PC-9 (cell line): ENCODE measurements at regions not wholly inside any gene's neighbourhood (a gene's known extent, or its start where the extent isn't known, plus 50 kb on each side); places are given as distances from the start of the nearest gene placed in this dataset.

ENCODE experiments used
- BruUV-seq: library from RNA; stranded (reverse); fragments of 400-500 nt; replicated peaks from 2 replicates; lab custom pipeline; 2021; lab: Mats Ljungman, UMichigan
- CTCF ChIA-PET: fragments of 300-600 bp; sonication (Branson Sonifier 250); formaldehyde crosslinking; loops from one replicate; lab custom pipeline; 2022; ENCODE audit warnings: antibody characterized with exemption; lab: Charles Lee
- POLR2A ChIA-PET: fragments of 300-600 bp; sonication (Branson Sonifier 250); formaldehyde crosslinking; loops from one replicate; lab custom pipeline; 2022; ENCODE audit warnings: antibody characterized with exemption; ENCODE audit not compliant: unreplicated experiment; lab: Charles Lee
- DNase-seq, 2 experiments: peaks; one replicate each; pipeline versions ENCODE4 v3.0.0 to v3.0.0-alpha.2; 2015 to 2022; ENCODE audit warnings: mixed read lengths in 1 of 2
- H2AFZ ChIP-seq: fragments of 200-600 bp; sonication (generic); 2 replicates; pipeline ENCODE4 v1.8.1; 2017; ENCODE audit warnings: antibody characterized with exemption
- H3F3A ChIP-seq: fragments of 200-600 bp; sonication (generic); 2 replicates; pipeline ENCODE4 v1.8.1; 2017; ENCODE audit warnings: antibody characterized with exemption, mild to moderate bottlenecking, low read depth; ENCODE audit not compliant: insufficient read depth
- H3K27ac ChIP-seq: fragments of 200-600 bp; sonication (generic); 2 replicates; pipeline ENCODE4 v1.6.1; 2016; ENCODE audit warnings: mixed run types
- H3K27me3 ChIP-seq: fragments of 200-600 bp; sonication (generic); 2 replicates; pipeline ENCODE4 v1.6.1; 2016; ENCODE audit warnings: low read depth, mixed run types; ENCODE audit not compliant: insufficient read depth
- H3K36me3 ChIP-seq: fragments of 200-600 bp; sonication (generic); 2 replicates; pipeline ENCODE4 v1.6.1; 2016; ENCODE audit warnings: low read depth, mixed run types
- H3K4me1 ChIP-seq: fragments of 200-600 bp; sonication (generic); replicated peaks from 2 replicates; pipeline ENCODE4 v1.6.1; 2016; ENCODE audit warnings: mixed run types; ENCODE audit not compliant: insufficient read depth
- H3K4me2 ChIP-seq: fragments of 200-600 bp; sonication (generic); 2 replicates; pipeline ENCODE4 v1.6.1; 2017; ENCODE audit warnings: mixed run types
- H3K4me3 ChIP-seq: fragments of 200-600 bp; sonication (generic); 2 replicates; pipeline ENCODE4 v1.6.1; 2016; ENCODE audit warnings: mixed run types
- H3K79me2 ChIP-seq: fragments of 200-600 bp; sonication (generic); 2 replicates; pipeline ENCODE4 v1.6.1; 2017; ENCODE audit warnings: low read depth, mixed run types
- H3K9me2 ChIP-seq: fragments of 200-600 bp; sonication (generic); 2 replicates; pipeline ENCODE4 v1.8.1; 2017; ENCODE audit warnings: mild to moderate bottlenecking; ENCODE audit not compliant: insufficient read depth
- H3K9me3 ChIP-seq: fragments of 200-600 bp; sonication (generic); 2 replicates; pipeline ENCODE4 v1.8.1; 2016; ENCODE audit warnings: low read depth; ENCODE audit not compliant: insufficient read depth
- H4K20me1 ChIP-seq: fragments of 200-600 bp; sonication (generic); 2 replicates; pipeline ENCODE4 v1.8.1; 2017; ENCODE audit not compliant: insufficient read depth
- CTCF ChIP-seq: fragments of 200-600 bp; sonication (generic); conservative IDR thresholded peaks from 2 replicates; pipeline ENCODE4 v1.6.1; 2017; ENCODE audit warnings: mixed run types, antibody characterized with exemption, mild to moderate bottlenecking, moderate library complexity
- EZH2 ChIP-seq: fragments of 200-600 bp; sonication (generic); IDR thresholded peaks from 2 replicates; pipeline ENCODE4 v1.8.0; 2017; ENCODE audit warnings: antibody characterized with exemption, low read depth
- intact Hi-C: fragments of 100-400 bp; cut with micrococcal nuclease; formaldehyde crosslinking; loops from one replicate; pipeline ENCODE4 v1.10.0; 2022; ENCODE audit not compliant: unreplicated experiment

GRCh38 chr14:43896044-43896443 lies 611.0 kb downstream of the FSCB start:
- TF ChIP-seq EZH2 (no peak), CTCF (no peak)
- ChIA-PET CTCF (no interaction called here), POLR2A (no interaction called here)
- no peak overlapping the region for H3K4me3 ChIP-seq
- no peaks in the 10 kb centered on the region for H3K36me3 ChIP-seq
- no peak for DNase-seq
- intact Hi-C loops: no loop called here
- no peaks in the 10 kb centered on the region for H4K20me1 ChIP-seq
- no peaks in the 10 kb centered on the region for H3K27me3 ChIP-seq
- no peak overlapping the region for H3K4me2 ChIP-seq
- H3K79me2 ChIP-seq: no peaks in the 10 kb centered on the region
- no peak overlapping the region for H3K27ac ChIP-seq
- no peak overlapping the region for H2AFZ ChIP-seq
- BruUV-seq: no TSS peak
- no peaks in the 10 kb centered on the region for H3F3A ChIP-seq
- peaks cover 4% of the 10 kb centered on the region for H3K4me1 ChIP-seq
- H3K9me2 ChIP-seq: no peaks in the 10 kb centered on the region; the same call in 1 of the 2 replicates
- H3K9me3 ChIP-seq: peaks cover 6% of the 10 kb centered on the region; the same call in 1 of the 2 replicates

GRCh38 chr14:43894534-43894933 lies 612.5 kb downstream of the FSCB start:
- BruUV-seq: no TSS peak
- DNase-seq: no peak
- Histone ChIP-seq H3K9me3 (peaks cover 6% of the 10 kb centered on the region; the same call in 1 of the 2 replicates), H2AFZ (no peak overlapping the region), H3F3A (no peaks in the 10 kb centered on the region), H3K79me2 (no peaks in the 10 kb centered on the region), H3K4me3 (no peak overlapping the region), H3K36me3 (no peaks in the 10 kb centered on the region), H3K4me2 (no peak overlapping the region), H3K4me1 (peaks cover 4% of the 10 kb centered on the region), H3K9me2 (no peaks in the 10 kb centered on the region; the same call in 1 of the 2 replicates), H3K27ac (no peak overlapping the region), H3K27me3 (no peaks in the 10 kb centered on the region), H4K20me1 (no peaks in the 10 kb centered on the region)
- intact Hi-C loops: no loop called here
- TF ChIP-seq EZH2: no peak
- TF ChIP-seq CTCF: peak; percentile 72
- ChIA-PET POLR2A (no interaction called here), CTCF (no interaction called here)

GRCh38 chr14:43887523-43887922 lies 619.6 kb downstream of the FSCB start:
- DNase-seq: no peak
- intact Hi-C loops: no loop called here
- Histone ChIP-seq H3K36me3 (no peaks in the 10 kb centered on the region), H3K4me1 (no peaks in the 10 kb centered on the region), H4K20me1 (no peaks in the 10 kb centered on the region), H3K27me3 (no peaks in the 10 kb centered on the region), H3K9me2 (no peaks in the 10 kb centered on the region; the same call in 1 of the 2 replicates), H3K4me3 (no peak overlapping the region), H3F3A (no peaks in the 10 kb centered on the region), H3K9me3 (no peaks in the 10 kb centered on the region), H2AFZ (no peak overlapping the region), H3K4me2 (no peak overlapping the region), H3K79me2 (no peaks in the 10 kb centered on the region), H3K27ac (no peak overlapping the region)
- CTCF ChIA-PET: no interaction called here
- POLR2A ChIA-PET: no interaction called here
- TF ChIP-seq EZH2 (no peak), CTCF (no peak)
- BruUV-seq: no TSS peak
